ENCODE measurements at regions not wholly inside any gene's neighbourhood (a gene's known extent, or its start where the extent isn't known, plus 50 kb on each side); places are given as distances from the start of the nearest gene placed in this dataset.

DNA sequence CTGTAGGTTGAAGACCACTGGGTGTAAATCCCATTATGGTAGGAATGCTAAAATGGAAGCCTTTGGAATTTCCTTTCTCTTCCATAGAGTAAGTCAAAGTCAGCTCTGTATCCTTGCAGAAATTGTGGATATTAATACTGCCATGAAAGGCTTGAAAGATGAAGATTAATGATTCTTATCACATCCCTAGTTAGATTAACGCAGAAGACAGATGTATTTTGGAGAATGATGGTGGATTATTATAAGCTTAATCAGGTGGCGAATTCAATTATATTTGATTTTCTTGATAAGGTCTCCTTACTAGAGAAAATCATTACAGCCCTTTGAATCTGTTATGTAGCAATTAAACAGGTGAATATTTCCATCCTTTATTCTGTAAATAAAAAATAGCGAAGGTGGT is 270.1 kb downstream of the PHF14 start:
- FAIRE-seq (no peak), DNase-seq (ENCODE audit: low read depth, low spot score) (no peak)
- no TSS peak for BruUV-seq (replicated peaks)
- ChIA-PET POLR2A (no interaction called here), CTCF (interaction anchor here (0.6 kb wide), 1 partner anchor 36 kb away, joined by 3 read pairs; no protein-coding TSS in a partner anchor)
- Histone ChIP-seq H2AFZ (ENCODE audit: low read depth, low read length) (no peak overlapping the region), H3K79me2 (ENCODE audit: control insufficient read depth, insufficient read depth, low read length) (no peaks in the 10 kb centered on the region), H3K9ac (replicated peaks; ENCODE audit: extremely low read depth, insufficient read depth, low read length) (no peak overlapping the region), H3K9me3 (replicated peaks; ENCODE audit: control insufficient read depth, insufficient read depth, low read length) (no peaks in the 10 kb centered on the region), H3K4me1 (ENCODE audit: control insufficient read depth, extremely low read depth, insufficient read depth, low read length) (no peaks in the 10 kb centered on the region), H3K9me1 (replicated peaks; ENCODE audit: control insufficient read depth, extremely low read depth, insufficient read depth, low read length) (no peaks in the 10 kb centered on the region), H3K4me3 (replicated peaks in 1 of 3; ENCODE audit: insufficient read depth in 1 of 3, low read depth in 1 of 3, low read length in 3 of 3) (no peak overlapping the region), H3K27me3 (ENCODE audit: control insufficient read depth in 2 of 2, insufficient read depth in 2 of 2, low read length in 2 of 2) (no peaks in the 10 kb centered on the region), H3K4me2 (ENCODE audit: insufficient read depth, low read length) (no peak overlapping the region), H3K27ac (ENCODE audit: insufficient read depth, low read depth, low read length) (no peak overlapping the region), H3K36me3 (ENCODE audit: control insufficient read depth in 2 of 2, extremely low read depth in 1 of 2, insufficient read depth in 2 of 2, low read length in 2 of 2) (no peaks in the 10 kb centered on the region), H4K20me1 (replicated peaks; ENCODE audit: control insufficient read depth, extremely low read depth, insufficient read depth, low read length) (no peaks in the 10 kb centered on the region)
- dilution Hi-C loops (cut with MboI; ENCODE audit: extremely low pct_ligation_motif_present, low sequenced_read_pairs), result no loop called here
- TF ChIP-seq, protein P1, sequence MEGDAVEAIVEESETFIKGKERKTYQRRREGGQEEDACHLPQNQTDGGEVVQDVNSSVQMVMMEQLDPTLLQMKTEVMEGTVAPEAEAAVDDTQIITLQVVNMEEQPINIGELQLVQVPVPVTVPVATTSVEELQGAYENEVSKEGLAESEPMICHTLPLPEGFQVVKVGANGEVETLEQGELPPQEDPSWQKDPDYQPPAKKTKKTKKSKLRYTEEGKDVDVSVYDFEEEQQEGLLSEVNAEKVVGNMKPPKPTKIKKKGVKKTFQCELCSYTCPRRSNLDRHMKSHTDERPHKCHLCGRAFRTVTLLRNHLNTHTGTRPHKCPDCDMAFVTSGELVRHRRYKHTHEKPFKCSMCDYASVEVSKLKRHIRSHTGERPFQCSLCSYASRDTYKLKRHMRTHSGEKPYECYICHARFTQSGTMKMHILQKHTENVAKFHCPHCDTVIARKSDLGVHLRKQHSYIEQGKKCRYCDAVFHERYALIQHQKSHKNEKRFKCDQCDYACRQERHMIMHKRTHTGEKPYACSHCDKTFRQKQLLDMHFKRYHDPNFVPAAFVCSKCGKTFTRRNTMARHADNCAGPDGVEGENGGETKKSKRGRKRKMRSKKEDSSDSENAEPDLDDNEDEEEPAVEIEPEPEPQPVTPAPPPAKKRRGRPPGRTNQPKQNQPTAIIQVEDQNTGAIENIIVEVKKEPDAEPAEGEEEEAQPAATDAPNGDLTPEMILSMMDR (IDR thresholded peaks at IDR 0.05; ENCODE audit: extremely low read depth in 1 of 2, insufficient read depth in 1 of 2, low read depth in 1 of 2, low read length in 2 of 2), result no peak
- TF ChIP-seq POLR2AphosphoS5 (IDR thresholded peaks at IDR 0.05; ENCODE audit: insufficient read depth, low read depth, low read length), result no peak
- no peak for TF ChIP-seq FOS (IDR thresholded peaks at IDR 0.05; ENCODE audit: borderline replicate concordance, insufficient read depth, low read length)
- TF ChIP-seq MYC (IDR thresholded peaks at IDR 0.05; ENCODE audit: low read depth, low read length), result no peak
- intact Hi-C loops (cut with micrococcal nuclease), result no loop called here

DNA sequence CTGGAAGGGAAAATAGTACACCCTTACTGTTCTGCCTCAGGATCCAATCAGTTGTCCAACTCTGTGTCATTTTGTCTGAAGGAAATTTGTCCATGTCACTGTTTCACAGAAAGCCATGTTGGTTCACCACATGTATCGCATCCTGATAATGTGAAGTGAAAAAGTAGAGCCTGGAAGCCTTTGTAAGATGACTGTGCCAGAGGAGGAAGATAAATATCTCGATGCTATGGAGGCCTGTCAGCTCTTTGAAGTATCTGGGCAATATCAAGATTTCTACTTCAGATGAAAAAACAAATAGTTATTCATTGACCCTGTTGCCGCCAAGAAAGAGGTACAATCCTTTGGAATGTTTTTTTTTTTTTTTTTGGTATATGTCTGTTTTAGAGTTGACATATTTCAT is 270.5 kb downstream of the PHF14 start:
- H4K20me1 ChIP-seq (replicated peaks; ENCODE audit: control insufficient read depth, extremely low read depth, insufficient read depth, low read length), result no peaks in the 10 kb centered on the region
- no peaks in the 10 kb centered on the region for H3K27me3 ChIP-seq (ENCODE audit: control insufficient read depth in 2 of 2, insufficient read depth in 2 of 2, low read length in 2 of 2)
- no peaks in the 10 kb centered on the region for H3K79me2 ChIP-seq (ENCODE audit: control insufficient read depth, insufficient read depth, low read length)
- no peak overlapping the region for H3K4me2 ChIP-seq (ENCODE audit: insufficient read depth, low read length)
- ChIA-PET CTCF (interaction anchor here (0.6 kb wide), 1 partner anchor 36 kb away, joined by 3 read pairs; no protein-coding TSS in a partner anchor), POLR2A (no interaction called here)
- H3K9ac ChIP-seq (replicated peaks; ENCODE audit: extremely low read depth, insufficient read depth, low read length), result no peak overlapping the region
- intact Hi-C loops (cut with micrococcal nuclease), result no loop called here
- no peak overlapping the region for H2AFZ ChIP-seq (ENCODE audit: low read depth, low read length)
- H3K4me1 ChIP-seq (ENCODE audit: control insufficient read depth, extremely low read depth, insufficient read depth, low read length), result no peaks in the 10 kb centered on the region
- H3K4me3 ChIP-seq (replicated peaks in 1 of 3; ENCODE audit: insufficient read depth in 1 of 3, low read depth in 1 of 3, low read length in 3 of 3), result no peak overlapping the region
- no peak for TF ChIP-seq GATA2 (IDR thresholded peaks at IDR 0.05; ENCODE audit: insufficient read depth, insufficient read length, low read depth, low read length)
- no peak for TF ChIP-seq FOS (IDR thresholded peaks at IDR 0.05; ENCODE audit: borderline replicate concordance, insufficient read depth, low read length)
- no peak for TF ChIP-seq MAX (IDR thresholded peaks at IDR 0.05; ENCODE audit: insufficient read depth, insufficient read length)
- no peak for TF ChIP-seq JUN (IDR thresholded peaks at IDR 0.05; ENCODE audit: borderline replicate concordance, insufficient read depth, insufficient read length, low read depth)
- TF ChIP-seq EZH2 (IDR thresholded peaks at IDR 0.05; ENCODE audit: borderline replicate concordance, low read depth, low read length, severe bottlenecking), result no peak
- TF ChIP-seq, protein P1 (IDR thresholded peaks at IDR 0.05; ENCODE audit: extremely low read depth in 1 of 2, insufficient read depth in 1 of 2, low read depth in 1 of 2, low read length in 2 of 2), result no peak
- no peak for TF ChIP-seq POLR2A (IDR thresholded peaks at IDR 0.05; ENCODE audit: low read depth, low read length)
- no peak for TF ChIP-seq MYC (IDR thresholded peaks at IDR 0.05; ENCODE audit: low read depth, low read length)
- no peak for TF ChIP-seq POLR2AphosphoS5 (IDR thresholded peaks at IDR 0.05; ENCODE audit: insufficient read depth, low read depth, low read length)
- FAIRE-seq (no peak), DNase-seq (ENCODE audit: low read depth, low spot score) (no peak)
- no peaks in the 10 kb centered on the region for H3K9me3 ChIP-seq (replicated peaks; ENCODE audit: control insufficient read depth, insufficient read depth, low read length)
- H3K9me1 ChIP-seq (replicated peaks; ENCODE audit: control insufficient read depth, extremely low read depth, insufficient read depth, low read length), result no peaks in the 10 kb centered on the region
- no peak overlapping the region for H3K27ac ChIP-seq (ENCODE audit: insufficient read depth, low read depth, low read length)
- H3K36me3 ChIP-seq (ENCODE audit: control insufficient read depth in 2 of 2, extremely low read depth in 1 of 2, insufficient read depth in 2 of 2, low read length in 2 of 2), result no peaks in the 10 kb centered on the region
- BruUV-seq (replicated peaks), result no TSS peak
- dilution Hi-C loops (cut with MboI; ENCODE audit: extremely low pct_ligation_motif_present, low sequenced_read_pairs), result no loop called here

Data from endothelial cell of umbilical vein (primary cell).